ENCODE measurements at regions not wholly inside any gene's neighbourhood (a gene's known extent, or its start where the extent isn't known, plus 50 kb on each side); places are given as distances from the start of the nearest gene placed in this dataset.

- ATAC-seq (ENCODE audit: low read depth) (no peak), DNase-seq (no peak)
- Histone ChIP-seq H2AFZ (replicated peaks; ENCODE audit: low read length, poor library complexity) (no peak overlapping the region), H3K9me1 (ENCODE audit: insufficient read depth, low read length) (no peaks in the 10 kb centered on the region), H4K8ac (ENCODE audit: low read depth in 2 of 2, low read length in 2 of 2) (no peak overlapping the region), H3K4me2 (ENCODE audit: low read depth, low read length) (no peak overlapping the region), H2AK9ac (replicated peaks; ENCODE audit: low read depth, low read length, poor library complexity) (no peak overlapping the region), H3K36me3 (ENCODE audit: control insufficient read depth, insufficient read depth, low read length) (no peaks in the 10 kb centered on the region), H3K79me1 (ENCODE audit: low read depth in 1 of 2, low read length in 2 of 2) (no peaks in the 10 kb centered on the region), H3K23ac (ENCODE audit: low read depth, low read length) (no peak overlapping the region), H2AK5ac (ENCODE audit: low read depth, low read length) (no peak overlapping the region), H3K9me3 (ENCODE audit: control insufficient read depth, insufficient read depth, low read length) (no peaks in the 10 kb centered on the region), H3K4me3 (ENCODE audit: insufficient read depth, low read depth, low read length) (no peak overlapping the region), H3K18ac (ENCODE audit: low read depth, low read length) (no peak overlapping the region), H3K4ac (ENCODE audit: low read depth, low read length) (no peak overlapping the region), H4K20me1 (ENCODE audit: insufficient read depth, low read length) (no peaks in the 10 kb centered on the region), H3K27me3 (ENCODE audit: control insufficient read depth, insufficient read depth, low read length) (no peaks in the 10 kb centered on the region; the same call in 1 of the 2 replicates), H2BK15ac (ENCODE audit: low read depth, low read length) (no peak overlapping the region), H2BK20ac (ENCODE audit: low read depth, low read length) (no peak overlapping the region), H3K4me1 (ENCODE audit: control insufficient read depth, insufficient read depth, low read length) (no peaks in the 10 kb centered on the region), H3K56ac (ENCODE audit: extremely low read depth, insufficient read depth, low read length) (no peak overlapping the region), H4K5ac (ENCODE audit: low read depth, low read length) (no peak overlapping the region), H3K9ac (ENCODE audit: low read depth, low read length) (no peak overlapping the region), H3K14ac (replicated peaks; ENCODE audit: low read depth, low read length) (no peak overlapping the region), H4K91ac (ENCODE audit: insufficient read depth, low read depth, low read length) (no peak overlapping the region), H3K27ac (ENCODE audit: insufficient read depth, low read length) (no peak overlapping the region), H2BK120ac (ENCODE audit: low read depth, low read length) (no peak overlapping the region), H2BK5ac (ENCODE audit: low read depth, low read length, poor library complexity, severe bottlenecking) (no peak overlapping the region)
- in situ Hi-C loops (cut with MboI; ENCODE audit: low sequenced_read_pairs), result no loop called here
- intact Hi-C loops (cut with micrococcal nuclease), result no loop called here
- dilution Hi-C loops (cut with HindIII; ENCODE audit: low sequenced_read_pairs, unreplicated experiment), result no loop called here
- no CpG with 5 or more reads among the region's 3 CpGs for WGBS, 2 experiments (ENCODE audit: extremely low coverage in 2 of 2, insufficient read length in 1 of 2)
- POLR2A ChIA-PET (ENCODE audit: unreplicated experiment), result no interaction called here
- CTCF ChIA-PET, result no interaction called here
- BruUV-seq (replicated peaks), result no TSS peak
- no peak for TF ChIP-seq ELK1 (IDR thresholded peaks at IDR 0.05; ENCODE audit: borderline replicate concordance, low read depth, low read length)
- no peak for TF ChIP-seq SMC3 (IDR thresholded peaks at IDR 0.05; ENCODE audit: low read depth, low read length)
- TF ChIP-seq CTCF (conservative IDR thresholded peaks at IDR 0.05; ENCODE audit: low read depth, low read length), result no peak
- TF ChIP-seq, protein P1, sequence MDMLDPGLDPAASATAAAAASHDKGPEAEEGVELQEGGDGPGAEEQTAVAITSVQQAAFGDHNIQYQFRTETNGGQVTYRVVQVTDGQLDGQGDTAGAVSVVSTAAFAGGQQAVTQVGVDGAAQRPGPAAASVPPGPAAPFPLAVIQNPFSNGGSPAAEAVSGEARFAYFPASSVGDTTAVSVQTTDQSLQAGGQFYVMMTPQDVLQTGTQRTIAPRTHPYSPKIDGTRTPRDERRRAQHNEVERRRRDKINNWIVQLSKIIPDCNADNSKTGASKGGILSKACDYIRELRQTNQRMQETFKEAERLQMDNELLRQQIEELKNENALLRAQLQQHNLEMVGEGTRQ (IDR thresholded peaks at IDR 0.05; ENCODE audit: low read depth, low read length), result no peak
- no peak for TF ChIP-seq MXI1 (IDR thresholded peaks at IDR 0.05; ENCODE audit: borderline replicate concordance, low read depth, low read length)
- no peak for TF ChIP-seq FOS (IDR thresholded peaks at IDR 0.05; ENCODE audit: low read depth, low read length)
Measured at GRCh38 chr5:107313098-107313497, 357.6 kb downstream of the EFNA5 start.

Data from IMR-90 (cell line).